Activated naive CD4-positive, alpha-beta T cell treated with anti-CD3 and anti-CD28 coated beads, Interleukin-2, amount 50 U/mL, for 72 hours (primary cell): ENCODE measurements at regions not wholly inside any gene's neighbourhood (a gene's known extent, or its start where the extent isn't known, plus 50 kb on each side); places are given as distances from the start of the nearest gene placed in this dataset.

ENCODE experiments used
- ATAC-seq, 2 donors: fragments of 150-1000 bp; cut with Tn5 transposase; 2 replicates each; pipeline ENCODE4 v1.10.0; 2021; ENCODE audit warnings: mild to moderate bottlenecking in 2 of 2, moderate library complexity in 2 of 2
- DNase-seq, 2 donors: peaks; one replicate each; pipeline ENCODE4 v3.0.0; 2021 to 2022; ENCODE audit warnings: low spot score in 2 of 2
- H3K27ac Mint-ChIP-seq, 2 donors: one replicate each; pipeline ENCODE4 v1.8.0; 2022; ENCODE audit warnings: mild to moderate bottlenecking in 2 of 2, mixed read lengths in 2 of 2
- H3K36me3 Mint-ChIP-seq, 2 donors: one replicate each; pipeline ENCODE4 v1.8.0; 2022; ENCODE audit warnings: mixed read lengths in 2 of 2
- H3K9me3 Mint-ChIP-seq, 2 donors: one replicate each; pipeline ENCODE4 v1.8.0; 2022; ENCODE audit warnings: mixed read lengths in 2 of 2

GRCh38 chr18:71485611-71486010 is 1058.5 kb downstream of the CBLN2 start:
- peaks cover 0 to 7% of the 10 kb centered on the region in 2 donors for H3K9me3 Mint-ChIP-seq
- H3K36me3 Mint-ChIP-seq: no peaks in the 10 kb centered on the region
- peak in 1 of 2 donors; percentile 64 for ATAC-seq
- DNase-seq: no peak
- H3K27ac Mint-ChIP-seq: no peak overlapping the region

- ATAC-seq: no peak
- Mint-ChIP-seq H3K36me3 (no peaks in the 10 kb centered on the region), H3K9me3 (peaks cover 0 to 8% of the 10 kb centered on the region in 2 donors), H3K27ac (no peak overlapping the region)
- DNase-seq: no peak
These were observed 1072.0 kb downstream of the CBLN2 start for GRCh38 chr18:71471963-71472725.

GRCh38 chr18:71456206-71456605 is 1087.9 kb downstream of the CBLN2 start:
- Mint-ChIP-seq H3K27ac (no peak overlapping the region), H3K9me3 (no peaks in the 10 kb centered on the region), H3K36me3 (no peaks in the 10 kb centered on the region)
- ATAC-seq: no peak
- DNase-seq: no peak

GRCh38 chr18:71450257-71450656 is 1093.9 kb downstream of the CBLN2 start:
- no peak for ATAC-seq
- Mint-ChIP-seq H3K36me3 (no peaks in the 10 kb centered on the region), H3K27ac (no peak overlapping the region), H3K9me3 (peaks cover 3% of the 10 kb centered on the region in 2 donors)
- no peak for DNase-seq

DNA sequence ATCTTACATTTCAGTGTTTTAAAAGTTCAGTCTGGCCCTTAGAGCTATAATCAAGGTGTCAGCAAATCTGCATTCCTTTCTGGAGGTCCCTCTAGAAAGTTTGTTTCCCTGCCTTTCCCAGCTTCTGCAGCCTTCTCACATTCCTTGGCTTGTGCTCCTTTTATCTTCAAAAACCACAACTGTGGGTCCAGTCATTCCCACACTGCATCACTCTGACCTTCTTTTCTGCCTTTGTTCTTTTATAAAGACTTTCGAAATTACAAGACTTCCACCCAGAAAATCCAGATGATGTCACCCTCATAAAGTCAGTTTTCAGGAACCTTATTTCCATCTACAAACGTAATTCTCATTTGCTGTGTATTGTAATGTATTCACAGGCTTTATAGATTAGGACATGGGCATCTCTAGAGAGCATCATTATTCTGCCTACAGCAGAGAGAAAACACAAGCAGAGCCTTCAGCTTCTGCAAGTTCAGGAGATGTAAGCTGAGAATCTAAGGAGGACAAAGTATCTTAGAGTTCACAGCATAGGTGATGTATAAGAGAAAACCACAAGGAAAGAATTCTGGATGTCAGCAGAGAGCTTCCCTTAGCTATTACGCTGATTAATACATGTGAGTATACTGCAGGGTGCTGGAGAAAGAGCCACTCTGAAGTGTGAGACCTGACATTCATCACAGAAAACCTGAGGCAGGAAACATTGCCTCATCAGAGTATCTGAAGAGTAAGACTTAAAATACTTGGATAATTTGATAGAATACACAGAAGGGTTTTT is 1100.2 kb downstream of the CBLN2 start:
- Mint-ChIP-seq H3K9me3 (peaks cover 9 to 19% of the 10 kb centered on the region in 2 donors), H3K36me3 (peaks cover 0 to 6% of the 10 kb centered on the region in 2 donors), H3K27ac (no peak overlapping the region)
- DNase-seq (no peak), ATAC-seq (peak in 1 of 2 donors; percentile 16)

DNA sequence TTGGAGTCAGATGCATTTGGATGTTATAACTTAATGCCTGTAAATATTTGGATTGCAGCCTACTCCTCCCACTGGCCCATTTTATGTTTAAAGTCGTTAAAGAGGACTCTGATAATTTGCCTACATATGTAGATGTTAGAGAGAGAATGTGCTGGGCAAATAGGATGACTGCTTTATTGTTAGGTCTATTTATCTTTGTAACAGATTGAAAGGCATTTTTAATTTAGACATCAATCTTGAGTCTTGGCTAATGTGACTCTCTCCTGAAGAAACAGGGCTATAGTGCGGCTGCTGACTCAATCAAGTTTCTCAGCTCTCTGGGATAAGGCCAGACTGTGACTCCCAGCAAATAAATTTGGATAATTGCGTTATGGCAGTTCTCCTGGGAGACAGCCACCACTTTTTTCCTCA is 1101.4 kb downstream of the CBLN2 start:
- Mint-ChIP-seq H3K27ac (no peak overlapping the region), H3K36me3 (peaks cover 0 to 6% of the 10 kb centered on the region in 2 donors), H3K9me3 (peaks cover 9 to 19% of the 10 kb centered on the region in 2 donors)
- DNase-seq: no peak
- ATAC-seq: no peak

- DNase-seq (no peak), ATAC-seq (no peak)
- H3K27ac Mint-ChIP-seq: no peak overlapping the region
- peaks cover 9 to 19% of the 10 kb centered on the region in 2 donors for H3K9me3 Mint-ChIP-seq
- H3K36me3 Mint-ChIP-seq: peaks cover 0 to 6% of the 10 kb centered on the region in 2 donors
These were observed 1103.0 kb downstream of the CBLN2 start for GRCh38 chr18:71441156-71441555.

DNA sequence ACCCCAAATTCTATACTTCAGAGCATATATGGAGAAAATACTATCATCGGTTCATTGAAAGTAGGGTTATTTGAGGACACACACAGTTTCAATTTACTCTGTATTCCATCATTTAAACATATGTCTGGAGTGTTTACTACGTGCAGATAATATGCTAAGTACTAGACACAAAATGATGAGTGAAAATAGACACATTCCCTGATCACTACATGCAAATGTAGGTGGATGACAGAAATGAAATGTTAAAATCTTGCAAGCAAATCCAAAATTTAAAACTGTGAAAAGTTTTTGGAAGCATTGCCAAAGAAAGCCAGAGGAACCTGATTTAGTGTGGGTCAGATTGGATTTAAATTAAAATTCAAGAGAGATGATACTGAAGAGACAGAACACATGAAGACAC is 1106.6 kb downstream of the CBLN2 start:
- ATAC-seq (no peak), DNase-seq (no peak)

GRCh38 chr18:71433373-71433772 is 1110.8 kb downstream of the CBLN2 start:
- no peak overlapping the region for H3K27ac Mint-ChIP-seq

More for the DNA sequence above, 1106.6 kb downstream of the CBLN2 start:
- no peak overlapping the region for H3K27ac Mint-ChIP-seq
- H3K9me3 Mint-ChIP-seq: no peaks in the 10 kb centered on the region
- no peaks in the 10 kb centered on the region for H3K36me3 Mint-ChIP-seq

DNA sequence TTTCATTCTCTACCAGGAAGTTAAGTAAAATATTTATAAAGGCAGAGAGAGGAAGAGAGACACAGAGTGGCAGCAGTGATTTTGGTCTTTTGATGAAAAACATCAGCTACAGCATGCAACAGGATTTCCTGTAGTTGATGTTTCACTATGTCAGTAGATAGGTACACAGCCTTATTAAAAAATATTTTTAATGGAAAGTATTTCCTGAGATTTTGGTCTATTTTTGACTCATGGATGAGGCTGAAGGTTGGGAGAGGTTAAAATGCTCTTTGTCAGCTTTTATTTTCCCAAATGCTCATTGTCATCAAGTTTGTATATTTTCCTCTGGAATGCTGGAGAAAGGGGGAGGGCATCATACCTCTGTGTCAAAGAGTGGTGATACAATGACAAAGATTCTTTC is 1112.5 kb downstream of the CBLN2 start:
- DNase-seq (no peak), ATAC-seq (no peak)
- Mint-ChIP-seq H3K27ac (no peak overlapping the region), H3K9me3 (no peaks in the 10 kb centered on the region), H3K36me3 (no peaks in the 10 kb centered on the region)

More at GRCh38 chr18:71433373-71433772, 1110.8 kb downstream of the CBLN2 start:
- no peak for DNase-seq
- H3K36me3 Mint-ChIP-seq: no peaks in the 10 kb centered on the region
- H3K9me3 Mint-ChIP-seq: no peaks in the 10 kb centered on the region
- ATAC-seq: no peak

- ATAC-seq: no peak
- no peak for DNase-seq
- Mint-ChIP-seq H3K9me3 (no peaks in the 10 kb centered on the region), H3K36me3 (no peaks in the 10 kb centered on the region), H3K27ac (no peak overlapping the region)
These were observed 1113.0 kb downstream of the CBLN2 start for GRCh38 chr18:71431171-71431570.

DNA sequence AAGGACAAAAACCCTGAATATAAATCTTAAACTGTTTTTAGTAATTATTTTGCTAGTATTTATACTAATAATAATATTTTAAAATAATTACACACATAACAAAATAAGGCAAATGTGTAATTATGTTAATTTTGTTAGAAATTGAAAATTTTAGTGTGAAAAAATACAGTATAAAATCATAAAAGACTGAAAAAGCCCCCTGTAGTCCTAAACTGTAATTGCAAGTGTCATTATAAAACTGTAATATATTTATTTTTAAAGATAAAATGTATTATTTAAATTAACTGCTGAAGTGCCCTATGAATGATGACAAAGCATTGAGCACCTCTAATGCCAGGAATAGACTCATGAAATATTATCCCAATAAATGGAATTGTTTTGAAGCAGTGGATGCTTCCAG is 1117.7 kb downstream of the CBLN2 start:
- H3K27ac Mint-ChIP-seq: no peak overlapping the region
- no peak for DNase-seq
- no peaks in the 10 kb centered on the region for H3K9me3 Mint-ChIP-seq
- ATAC-seq: no peak
- H3K36me3 Mint-ChIP-seq: no peaks in the 10 kb centered on the region

DNA sequence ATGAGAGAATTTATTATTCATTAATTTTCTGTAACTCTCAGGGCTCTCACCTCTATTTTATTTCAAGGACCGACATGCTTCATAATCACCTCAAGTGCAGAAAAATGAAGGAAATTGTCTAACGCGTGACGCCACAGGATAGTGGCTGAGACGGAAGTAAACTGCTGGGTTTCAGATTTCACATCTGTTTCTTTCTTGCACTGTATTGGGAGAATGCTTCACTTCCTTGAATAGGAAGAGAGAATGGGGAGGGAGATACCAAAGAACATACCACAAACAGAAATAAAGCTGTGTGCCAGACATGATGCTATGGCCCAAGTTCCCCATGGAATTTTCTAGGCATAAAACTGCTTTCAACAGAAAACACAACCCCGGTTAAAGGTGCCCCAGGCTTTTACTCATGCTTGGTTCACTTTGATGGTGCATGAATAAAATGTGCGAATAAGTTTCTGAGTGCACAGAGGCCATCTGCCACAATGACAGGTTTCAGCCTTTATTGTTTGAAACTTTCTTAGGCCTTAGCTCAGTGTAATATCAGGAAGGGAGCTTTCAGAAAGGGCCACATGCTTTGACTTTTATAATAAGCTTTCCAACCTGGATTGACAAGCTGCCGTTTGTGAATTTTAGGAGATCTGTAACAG is 1116.4 kb downstream of the SOCS6 start:
- Mint-ChIP-seq H3K36me3 (no peaks in the 10 kb centered on the region), H3K27ac (peak overlapping the region in 1 of 2 donors; percentile 20), H3K9me3 (no peaks in the 10 kb centered on the region)
- no peak for ATAC-seq
- DNase-seq: no peak

- Mint-ChIP-seq H3K9me3 (no peaks in the 10 kb centered on the region), H3K27ac (no peak overlapping the region), H3K36me3 (no peaks in the 10 kb centered on the region)
- DNase-seq (no peak), ATAC-seq (no peak)
These were observed 1114.7 kb downstream of the SOCS6 start for GRCh38 chr18:71403501-71403900.

DNA sequence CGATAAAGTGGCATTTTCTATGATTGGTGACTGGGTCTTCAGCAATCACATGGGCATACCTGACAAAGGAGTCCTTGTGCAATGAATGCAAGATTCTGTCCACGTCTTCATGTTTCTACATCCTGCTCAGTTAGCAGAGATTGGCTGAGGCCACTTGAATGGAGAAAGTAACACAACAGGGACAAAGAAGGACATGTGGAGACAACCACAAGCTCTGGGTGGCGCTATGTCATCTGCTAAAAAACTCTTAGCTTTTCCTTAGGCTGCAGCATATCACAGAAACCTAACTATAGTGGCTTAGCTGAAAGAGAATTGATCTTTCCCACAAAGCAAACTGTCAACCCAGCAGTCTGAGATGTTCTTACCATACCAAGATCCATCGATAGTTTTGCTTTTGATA is 1109.7 kb downstream of the SOCS6 start:
- no peak for DNase-seq
- Mint-ChIP-seq H3K36me3 (no peaks in the 10 kb centered on the region), H3K9me3 (no peaks in the 10 kb centered on the region), H3K27ac (no peak overlapping the region)
- no peak for ATAC-seq

DNA sequence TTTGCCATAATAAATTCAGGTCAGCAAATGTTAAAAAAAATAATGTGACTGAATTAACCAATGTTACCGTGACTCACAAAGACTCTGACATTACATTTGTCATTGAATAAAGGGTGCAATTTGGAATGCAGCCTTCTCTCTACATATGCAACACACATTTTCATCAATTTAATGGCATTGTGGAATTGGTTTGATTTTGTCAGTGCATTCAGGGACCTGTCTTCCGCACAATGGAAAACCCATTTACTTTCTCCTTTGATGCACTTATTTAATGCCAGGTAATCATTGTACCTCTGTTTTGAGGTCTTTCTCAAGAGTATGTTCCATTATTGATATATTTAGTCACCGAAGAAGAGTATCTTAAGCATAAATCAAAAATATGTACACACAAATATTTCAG is 1099.3 kb downstream of the SOCS6 start:
- no peak for ATAC-seq
- Mint-ChIP-seq H3K36me3 (no peaks in the 10 kb centered on the region), H3K27ac (no peak overlapping the region), H3K9me3 (no peaks in the 10 kb centered on the region)
- no peak for DNase-seq

DNA sequence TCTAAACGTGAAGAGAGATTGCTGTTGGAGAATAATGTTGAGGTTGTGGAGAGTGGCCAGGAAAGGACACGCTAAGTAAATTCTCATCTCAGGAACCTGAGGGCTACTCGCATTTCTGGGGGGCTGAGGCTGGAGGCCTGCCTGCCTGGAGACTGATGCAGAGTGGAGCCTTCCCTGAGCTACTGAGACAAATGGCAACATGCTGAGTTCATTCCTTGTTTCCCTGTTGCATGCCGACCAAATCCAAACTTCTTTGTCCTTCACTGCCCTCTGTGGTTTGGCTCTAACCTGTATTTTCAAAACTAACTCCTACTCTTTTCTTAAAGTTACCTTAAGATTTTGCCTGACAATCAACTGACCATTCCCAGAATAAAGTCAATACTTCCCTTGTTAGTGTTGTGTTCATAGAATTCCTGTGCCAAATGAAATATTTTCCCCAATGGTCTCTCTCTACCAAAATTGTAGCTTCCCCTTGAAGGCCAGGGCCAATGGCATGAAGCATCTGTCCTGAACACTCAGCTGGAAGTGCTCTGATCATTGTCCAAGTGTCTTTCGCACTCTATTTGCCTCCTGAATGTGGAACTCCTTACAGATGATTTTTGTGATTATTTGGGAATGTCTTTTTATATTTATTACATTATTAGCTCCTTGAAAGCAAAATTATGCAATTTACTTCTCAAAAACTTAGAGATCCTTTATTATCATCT is 1085.6 kb downstream of the SOCS6 start:
- Mint-ChIP-seq H3K36me3 (no peaks in the 10 kb centered on the region), H3K9me3 (no peaks in the 10 kb centered on the region), H3K27ac (no peak overlapping the region)
- ATAC-seq (no peak), DNase-seq (no peak)
